Naive B cell (primary cell): ENCODE measurements at regions not wholly inside any gene's neighbourhood (a gene's known extent, or its start where the extent isn't known, plus 50 kb on each side); places are given as distances from the start of the nearest gene placed in this dataset.
"Not testable (repeated sequence)": the region's sequence is repeated elsewhere in the genome, so short reads cannot be mapped to it uniquely, and the experiment has no call there.

Experiments used
- ATAC-seq, 2 donors: fragments of 150-1000 bp; cut with Tn5 transposase; 2 replicates each; pipeline ENCODE4 v1.10.0; 2021; ENCODE audit warnings: low read depth in 2 of 2, mild to moderate bottlenecking in 2 of 2, moderate library complexity in 2 of 2
- DNase-seq: peaks from one replicate; pipeline ENCODE4 v3.0.0; 2022
- H3K27ac Mint-ChIP-seq, 6 donors: one replicate each; pipeline ENCODE4 v1.8.0; 2020 to 2022; ENCODE audit warnings: mild to moderate bottlenecking in 6 of 6, mixed read lengths in 6 of 6, moderate library complexity in 5 of 6, inconsistent platforms in 2 of 6
- H3K27me3 Mint-ChIP-seq, 3 donors: one replicate each; pipeline ENCODE4 v1.8.0; 2021 to 2022; ENCODE audit warnings: mixed read lengths in 3 of 3, mild to moderate bottlenecking in 1 of 3
- H3K36me3 Mint-ChIP-seq, 2 donors: one replicate each; pipeline ENCODE4 v1.8.0; 2020 to 2022; ENCODE audit warnings: mixed read lengths in 2 of 2, inconsistent platforms in 1 of 2, mild to moderate bottlenecking in 1 of 2
- H3K4me1 Mint-ChIP-seq, 3 donors: one replicate each; pipeline ENCODE4 v1.8.0; 2020 to 2022; ENCODE audit warnings: mixed read lengths in 3 of 3, inconsistent platforms in 1 of 3, mild to moderate bottlenecking in 1 of 3, moderate library complexity in 1 of 3
- H3K4me3 Mint-ChIP-seq, 8 donors: one replicate each; pipeline ENCODE4 v1.8.0; 2020 to 2022; ENCODE audit warnings: mild to moderate bottlenecking in 8 of 8, mixed read lengths in 8 of 8, moderate library complexity in 8 of 8, inconsistent platforms in 2 of 8
- H3K9me3 Mint-ChIP-seq, 7 donors: one replicate each; pipeline ENCODE4 v1.8.0; 2020 to 2022; ENCODE audit warnings: mixed read lengths in 7 of 7, mild to moderate bottlenecking in 5 of 7, inconsistent platforms in 2 of 7, moderate library complexity in 1 of 7

- H3K4me3 Mint-ChIP-seq = no peak overlapping the region
- no peaks in the 10 kb centered on the region for H3K4me1 Mint-ChIP-seq
- H3K36me3 Mint-ChIP-seq = no peaks in the 10 kb centered on the region
- H3K27me3 Mint-ChIP-seq = no peaks in the 10 kb centered on the region
- H3K27ac Mint-ChIP-seq = no peak overlapping the region
- H3K9me3 Mint-ChIP-seq = peaks cover 0 to 2% (median 0%) of the 10 kb centered on the region in 7 donors
- no peak for ATAC-seq
- no peak for DNase-seq
Observed at GRCh38 chr11:96798445-96798844, 408.6 kb downstream of the JRKL start.

GRCh38 chr11:96815236-96815635 lies 425.4 kb downstream of the JRKL start:
- H3K9me3 Mint-ChIP-seq = peaks cover 0 to 10% (median 6%) of the 10 kb centered on the region in 7 donors
- no peak for ATAC-seq

DNA sequence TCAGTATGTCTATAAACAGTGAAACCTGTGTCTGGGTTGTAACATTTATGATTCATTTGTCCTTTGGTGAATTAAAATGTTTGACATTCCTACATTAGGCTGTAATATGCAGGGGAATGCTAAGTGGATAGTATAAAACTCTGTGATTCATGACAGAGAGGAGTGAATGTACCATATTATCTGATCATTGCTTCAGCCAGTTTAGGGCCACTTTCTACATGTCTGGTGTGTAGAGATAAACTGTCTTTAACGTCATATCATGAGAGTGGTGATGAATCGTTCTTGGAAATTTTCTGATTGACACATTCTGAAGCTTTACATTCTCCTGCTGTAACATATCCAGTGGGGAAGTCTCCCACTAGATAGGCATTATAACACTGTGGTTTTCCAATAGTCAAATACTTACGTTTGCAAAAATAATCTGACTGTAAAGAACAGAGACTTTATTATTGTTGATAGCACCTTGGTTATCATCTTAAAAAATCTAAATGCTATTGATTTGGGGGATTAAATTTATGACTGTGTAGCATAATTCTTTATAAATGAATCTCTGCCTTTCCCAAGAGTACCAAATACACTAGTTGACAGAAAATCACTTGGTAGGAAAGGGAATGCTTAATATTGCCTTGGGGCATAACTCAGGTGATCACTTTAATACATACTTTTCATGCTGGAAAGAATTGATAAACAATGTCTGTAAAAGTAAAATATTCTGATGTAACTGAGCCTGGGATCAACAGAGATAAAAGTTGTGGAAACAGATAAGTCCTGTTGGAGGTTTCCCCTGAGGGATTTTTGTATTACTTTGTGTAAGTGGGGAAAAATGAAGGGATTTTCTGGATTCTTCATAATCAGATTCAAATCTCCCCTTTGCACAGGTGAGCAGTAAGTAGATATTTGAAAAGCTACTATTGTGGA lies 427.9 kb downstream of the JRKL start:
- H3K27ac Mint-ChIP-seq = no peak overlapping the region
- no peaks in the 10 kb centered on the region for H3K4me1 Mint-ChIP-seq
- no peaks in the 10 kb centered on the region for H3K27me3 Mint-ChIP-seq
- H3K9me3 Mint-ChIP-seq = peaks cover 0 to 10% (median 2%) of the 10 kb centered on the region in 7 donors
- no peak overlapping the region for H3K4me3 Mint-ChIP-seq
- no peaks in the 10 kb centered on the region for H3K36me3 Mint-ChIP-seq
- DNase-seq (no peak), ATAC-seq (no peak)

More at GRCh38 chr11:96815236-96815635, 425.4 kb downstream of the JRKL start:
- no peak for DNase-seq
- Mint-ChIP-seq H3K27me3 (no peaks in the 10 kb centered on the region), H3K27ac (no peak overlapping the region), H3K4me3 (no peak overlapping the region), H3K36me3 (no peaks in the 10 kb centered on the region), H3K4me1 (no peaks in the 10 kb centered on the region)

DNA sequence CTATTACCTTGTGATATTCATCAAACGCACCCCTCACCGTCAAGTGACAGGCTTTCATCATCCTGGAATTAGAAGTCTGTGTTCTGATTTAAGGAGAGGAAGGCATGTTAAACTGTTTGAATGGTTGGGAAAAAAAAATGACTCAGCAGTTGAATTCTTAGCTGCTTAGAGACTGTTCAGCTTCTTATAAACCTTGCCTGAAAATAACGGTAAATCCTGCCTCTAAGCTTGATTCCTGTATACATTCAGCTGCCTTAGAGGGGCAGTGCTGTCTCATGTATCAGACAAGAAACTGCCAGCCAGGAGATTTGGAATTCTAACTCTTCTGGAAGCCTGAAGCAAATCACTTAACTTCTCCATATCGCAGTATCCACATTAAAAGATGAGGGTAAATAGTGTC lies 437.4 kb downstream of the JRKL start:
- Mint-ChIP-seq H3K4me1 (no peaks in the 10 kb centered on the region), H3K27ac (no peak overlapping the region), H3K4me3 (no peak overlapping the region), H3K27me3 (no peaks in the 10 kb centered on the region), H3K9me3 (peaks cover 0 to 7% (median 0%) of the 10 kb centered on the region in 7 donors), H3K36me3 (no peaks in the 10 kb centered on the region)
- ATAC-seq (no peak), DNase-seq (no peak)

GRCh38 chr11:96841792-96842191 lies 452.0 kb downstream of the JRKL start:
- Mint-ChIP-seq H3K27ac (no peak overlapping the region), H3K4me1 (no peaks in the 10 kb centered on the region), H3K27me3 (no peaks in the 10 kb centered on the region), H3K9me3 (peaks cover 0 to 5% (median 0%) of the 10 kb centered on the region in 7 donors), H3K4me3 (no peak overlapping the region), H3K36me3 (no peaks in the 10 kb centered on the region)
- DNase-seq (no peak), ATAC-seq (no peak)

DNA sequence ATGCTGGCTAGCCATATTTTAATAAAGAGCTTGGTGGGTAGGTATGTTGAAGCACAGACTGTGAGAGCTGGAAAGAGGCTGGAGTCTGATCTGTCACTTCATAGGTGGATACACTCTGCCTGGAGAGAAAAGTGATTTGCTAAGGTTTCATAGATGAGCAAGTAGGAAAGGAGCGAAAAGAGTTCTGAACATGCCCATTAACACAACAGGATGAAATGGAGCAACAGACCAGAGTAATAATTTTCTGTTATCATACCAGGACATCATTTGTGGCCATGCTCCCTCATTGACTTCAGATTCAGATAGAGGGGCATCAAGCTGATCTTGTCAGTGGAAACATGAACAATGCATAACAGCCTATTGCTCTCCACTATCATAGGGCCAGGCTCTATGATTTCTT lies 452.9 kb downstream of the JRKL start:
- no peaks in the 10 kb centered on the region for H3K36me3 Mint-ChIP-seq
- H3K4me3 Mint-ChIP-seq = no peak overlapping the region
- no peaks in the 10 kb centered on the region for H3K4me1 Mint-ChIP-seq
- no peaks in the 10 kb centered on the region for H3K27me3 Mint-ChIP-seq
- peaks cover 0 to 11% (median 2%) of the 10 kb centered on the region in 7 donors for H3K9me3 Mint-ChIP-seq
- no peak overlapping the region for H3K27ac Mint-ChIP-seq
- ATAC-seq (no peak), DNase-seq (no peak)

GRCh38 chr11:96854425-96854824 lies 464.6 kb downstream of the JRKL start:
- DNase-seq (no peak), ATAC-seq (no peak)
- Mint-ChIP-seq H3K27ac (no peak overlapping the region), H3K4me1 (no peaks in the 10 kb centered on the region), H3K27me3 (no peaks in the 10 kb centered on the region), H3K9me3 (peaks cover 0 to 6% (median 4%) of the 10 kb centered on the region in 7 donors), H3K36me3 (no peaks in the 10 kb centered on the region), H3K4me3 (no peak overlapping the region)

GRCh38 chr11:96861722-96862121 lies 471.9 kb downstream of the JRKL start:
- ATAC-seq, H3K4me3 Mint-ChIP-seq, H3K27ac Mint-ChIP-seq, H3K4me1 Mint-ChIP-seq, H3K36me3 Mint-ChIP-seq, H3K27me3 Mint-ChIP-seq, DNase-seq: not testable (repeated sequence)
- peaks cover 0 to 12% (median 5%) of the 10 kb centered on the region in 7 donors for H3K9me3 Mint-ChIP-seq

DNA sequence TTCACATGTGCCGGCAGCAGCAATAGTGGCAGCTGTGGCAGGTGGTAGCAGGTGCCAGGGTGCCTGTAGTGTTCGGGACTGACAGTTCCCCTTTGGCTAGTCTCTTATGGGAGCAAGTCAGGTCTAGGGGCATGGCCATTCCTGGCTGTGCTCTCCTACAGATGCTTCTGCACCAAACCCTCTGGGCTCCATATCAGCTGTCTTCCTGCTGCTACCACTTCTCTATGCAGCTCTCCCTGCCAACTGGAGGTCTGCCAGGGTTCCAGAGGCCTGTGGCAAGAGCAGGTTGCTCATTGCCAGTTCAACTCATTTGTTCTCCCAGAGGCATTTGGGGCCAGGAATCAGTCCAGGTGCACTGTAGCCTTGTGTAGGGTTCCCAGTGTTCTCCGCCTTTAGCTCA lies 473.7 kb downstream of the JRKL start:
- no peak overlapping the region for H3K27ac Mint-ChIP-seq
- ATAC-seq = no peak
- DNase-seq = no peak
- H3K4me3 Mint-ChIP-seq = no peak overlapping the region
- H3K4me1 Mint-ChIP-seq = no peaks in the 10 kb centered on the region
- peaks cover 0 to 12% (median 5%) of the 10 kb centered on the region in 7 donors for H3K9me3 Mint-ChIP-seq
- no peaks in the 10 kb centered on the region for H3K27me3 Mint-ChIP-seq
- no peaks in the 10 kb centered on the region for H3K36me3 Mint-ChIP-seq

GRCh38 chr11:96865020-96865419 lies 475.2 kb downstream of the JRKL start:
- H3K4me1 Mint-ChIP-seq = no peaks in the 10 kb centered on the region
- no peak overlapping the region for H3K27ac Mint-ChIP-seq
- H3K9me3 Mint-ChIP-seq = peaks cover 2 to 15% (median 3%) of the 10 kb centered on the region in 7 donors
- ATAC-seq = no peak
- no peak for DNase-seq
- no peaks in the 10 kb centered on the region for H3K36me3 Mint-ChIP-seq
- no peaks in the 10 kb centered on the region for H3K27me3 Mint-ChIP-seq
- no peak overlapping the region for H3K4me3 Mint-ChIP-seq

GRCh38 chr11:96869207-96869606 lies 479.4 kb downstream of the JRKL start:
- Mint-ChIP-seq H3K36me3 (no peaks in the 10 kb centered on the region), H3K9me3 (peaks cover 0 to 15% (median 3%) of the 10 kb centered on the region in 7 donors), H3K27ac (no peak overlapping the region), H3K4me3 (no peak overlapping the region), H3K27me3 (no peaks in the 10 kb centered on the region), H3K4me1 (no peaks in the 10 kb centered on the region)
- ATAC-seq = no peak
- DNase-seq = no peak

DNA sequence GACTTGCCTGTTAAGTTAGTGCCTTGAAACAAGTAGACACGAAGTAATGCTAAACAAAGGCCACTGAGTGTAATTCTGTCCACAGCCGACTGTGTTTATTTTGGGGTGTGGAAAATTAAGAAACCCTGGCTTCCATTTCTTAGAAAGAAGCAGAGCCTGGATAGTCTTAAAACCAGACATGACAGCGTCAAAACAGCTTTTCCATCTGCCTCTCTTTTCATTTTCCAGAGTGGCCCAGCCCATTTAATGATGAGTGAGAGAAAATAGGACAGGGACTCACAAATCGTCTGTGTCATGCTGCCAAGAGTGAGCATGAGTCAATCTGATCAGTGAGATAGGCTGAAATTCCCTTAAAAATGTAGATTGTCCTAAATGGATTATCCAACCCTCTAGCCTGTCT lies 485.9 kb downstream of the JRKL start:
- H3K27ac Mint-ChIP-seq = no peak overlapping the region
- H3K36me3 Mint-ChIP-seq = peaks cover 0 to 7% of the 10 kb centered on the region in 2 donors
- ATAC-seq (no peak), DNase-seq (no peak)
- H3K27me3 Mint-ChIP-seq = no peaks in the 10 kb centered on the region
- no peak overlapping the region for H3K4me3 Mint-ChIP-seq
- no peaks in the 10 kb centered on the region for H3K4me1 Mint-ChIP-seq
- H3K9me3 Mint-ChIP-seq = peaks cover 0 to 4% (median 0%) of the 10 kb centered on the region in 7 donors

- Mint-ChIP-seq H3K27ac (no peak overlapping the region), H3K36me3 (peaks cover 0 to 7% of the 10 kb centered on the region in 2 donors), H3K27me3 (no peaks in the 10 kb centered on the region), H3K9me3 (peaks cover 0 to 5% (median 3%) of the 10 kb centered on the region in 7 donors), H3K4me1 (no peaks in the 10 kb centered on the region), H3K4me3 (no peak overlapping the region)
- DNase-seq (no peak), ATAC-seq (no peak)
Observed at GRCh38 chr11:96878299-96879051, 488.7 kb downstream of the JRKL start.

GRCh38 chr11:96882622-96883021 lies 492.8 kb downstream of the JRKL start:
- H3K4me3 Mint-ChIP-seq, H3K36me3 Mint-ChIP-seq, H3K9me3 Mint-ChIP-seq, H3K27ac Mint-ChIP-seq, ATAC-seq, DNase-seq, H3K27me3 Mint-ChIP-seq, H3K4me1 Mint-ChIP-seq: not testable (repeated sequence)
